GM18867 (cell line): ENCODE measurements at regions not wholly inside any gene's neighbourhood (a gene's known extent, or its start where the extent isn't known, plus 50 kb on each side); places are given as distances from the start of the nearest gene placed in this dataset.
"Not testable (repeated sequence)": the region's sequence is repeated elsewhere in the genome, so short reads cannot be mapped to it uniquely, and the experiment has no call there.

Experiments
- ATAC-seq: cut with Tn5 transposase; IDR thresholded peaks from one replicate; pipeline ENCODE4 v1.9.1; 2021; ENCODE audit warnings: mild to moderate bottlenecking, moderate library complexity; ENCODE audit not compliant: unreplicated experiment

DNA sequence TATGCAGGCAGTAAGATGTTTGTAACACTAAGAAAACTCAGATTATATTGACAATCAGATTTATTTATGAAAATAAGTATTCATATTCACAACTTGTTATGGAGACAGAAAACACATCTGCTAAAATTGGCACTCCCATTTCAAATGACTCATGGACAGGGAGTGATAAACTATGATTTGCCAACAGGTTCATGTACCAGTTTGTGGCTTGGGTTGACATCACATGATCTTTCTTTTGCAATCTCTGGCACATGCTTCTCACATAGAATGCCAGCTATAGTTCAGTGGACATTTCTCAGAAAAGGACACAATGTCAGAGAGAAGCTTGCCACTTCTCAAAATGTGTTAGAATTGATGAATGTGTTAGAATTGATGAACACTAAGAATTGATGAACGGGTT, 663.2 kb upstream of the ANKRD30A start:
- ATAC-seq = no peak

DNA sequence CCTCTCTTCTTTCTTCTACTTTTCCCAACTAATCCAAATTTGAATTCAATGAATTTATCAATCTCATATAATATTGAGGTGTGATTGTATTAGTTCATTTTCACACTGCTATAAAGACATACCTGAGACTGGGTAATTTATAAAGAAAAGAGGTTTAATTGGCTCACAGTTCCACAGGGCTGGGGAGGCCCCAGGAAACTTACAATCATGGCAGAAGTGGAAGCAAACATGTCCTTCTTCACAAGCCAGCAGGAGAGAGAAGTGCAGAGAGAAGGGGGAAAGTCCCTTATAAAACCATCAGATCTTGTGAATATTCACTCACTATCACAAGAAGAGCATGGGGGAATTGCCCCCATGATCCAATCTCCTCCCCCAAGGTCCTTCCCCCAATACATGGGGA, 667.0 kb upstream of the ANKRD30A start:
- ATAC-seq = not testable (repeated sequence)

DNA sequence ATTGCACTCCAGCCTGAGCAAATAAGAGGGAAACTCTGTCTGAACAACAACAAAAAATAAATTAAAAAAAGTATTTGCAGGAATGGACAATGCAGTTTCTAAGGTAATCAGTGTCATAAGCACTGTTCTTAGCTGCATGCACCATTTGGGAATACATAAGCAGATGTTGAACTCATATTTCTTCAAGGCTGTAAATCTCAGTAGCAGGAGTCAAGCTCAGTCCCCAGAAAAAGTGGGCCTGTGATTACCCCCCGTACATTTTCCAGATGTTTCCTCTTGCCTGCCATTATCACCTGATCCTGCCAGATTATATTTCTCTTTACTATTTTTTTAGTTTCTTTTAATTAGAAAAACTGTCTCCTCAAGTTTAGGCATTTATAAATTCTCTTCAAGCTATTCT, 667.6 kb upstream of the ANKRD30A start:
- no peak for ATAC-seq

DNA sequence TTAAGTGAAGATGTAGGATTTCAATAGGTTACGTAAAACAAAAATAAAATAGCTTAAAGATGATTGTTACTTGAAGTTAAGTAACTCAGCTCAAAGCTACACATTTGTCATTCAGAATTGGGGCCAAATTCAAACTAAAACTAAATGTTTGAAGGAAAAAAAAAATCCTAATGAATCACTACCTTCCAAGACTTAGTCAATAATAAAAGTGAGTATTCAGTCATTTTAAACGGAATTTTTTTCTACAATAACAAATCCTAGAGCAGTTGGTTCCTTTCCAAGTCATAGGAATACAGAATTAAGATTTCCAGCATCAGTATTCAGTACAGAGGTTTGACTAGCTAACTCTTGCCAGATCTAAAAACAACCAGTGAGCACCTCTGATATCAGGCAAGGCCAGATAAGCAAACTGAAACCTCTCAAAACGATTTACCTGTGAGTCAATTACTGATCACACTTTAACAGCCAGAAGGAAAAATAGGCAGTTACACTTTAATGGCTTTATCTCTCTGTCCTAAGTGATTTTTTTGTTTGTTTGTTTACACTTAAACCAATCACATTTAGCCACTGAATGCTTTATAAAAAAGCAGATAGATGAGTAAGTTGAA, 669.8 kb upstream of the ANKRD30A start:
- no peak for ATAC-seq

DNA sequence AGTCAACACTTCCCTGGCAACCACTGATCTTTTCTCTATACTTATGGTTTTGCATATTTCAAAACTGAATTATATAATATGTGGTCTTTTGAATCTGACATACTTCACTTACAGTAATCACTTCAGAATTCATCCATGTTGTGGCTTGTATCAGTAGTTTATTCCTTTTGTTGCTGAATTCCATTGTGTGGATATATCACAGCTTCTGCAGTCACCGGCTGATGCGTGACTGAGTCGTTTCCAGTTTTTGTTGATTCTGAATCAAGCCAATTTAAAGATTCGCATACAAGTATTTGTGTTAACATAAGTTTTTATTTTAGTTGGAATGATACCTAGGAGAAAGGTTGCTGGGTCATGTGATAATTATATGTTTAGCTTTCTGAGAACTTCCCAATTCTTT, 672.5 kb upstream of the ANKRD30A start:
- no peak for ATAC-seq

DNA sequence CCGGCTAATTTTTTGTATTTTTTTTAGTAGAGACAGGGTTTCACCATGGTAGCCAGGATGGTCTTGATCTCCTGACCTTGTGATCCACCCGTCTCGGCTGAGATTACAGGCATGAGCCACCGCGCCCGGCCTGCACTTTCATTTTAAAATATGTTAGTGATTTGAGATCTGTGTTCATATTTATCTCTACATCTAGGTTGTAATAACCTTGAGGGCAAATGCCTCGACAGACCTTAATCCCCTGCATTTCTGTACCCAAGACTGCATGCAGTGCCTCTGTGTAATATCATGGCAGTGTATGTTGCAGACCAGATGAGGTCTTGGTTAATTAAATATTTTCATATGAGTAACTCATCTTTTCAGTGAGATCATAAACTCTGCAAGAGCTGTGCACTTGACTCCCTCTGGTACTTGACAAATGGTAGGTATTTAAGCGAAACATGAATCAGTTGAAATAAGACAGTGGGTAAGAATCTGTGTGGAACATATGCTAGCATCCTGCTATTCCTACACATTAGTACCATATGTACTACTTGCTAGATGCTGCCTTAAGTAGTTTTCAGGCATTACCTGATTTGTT, 673.9 kb upstream of the ANKRD30A start:
- no peak for ATAC-seq

DNA sequence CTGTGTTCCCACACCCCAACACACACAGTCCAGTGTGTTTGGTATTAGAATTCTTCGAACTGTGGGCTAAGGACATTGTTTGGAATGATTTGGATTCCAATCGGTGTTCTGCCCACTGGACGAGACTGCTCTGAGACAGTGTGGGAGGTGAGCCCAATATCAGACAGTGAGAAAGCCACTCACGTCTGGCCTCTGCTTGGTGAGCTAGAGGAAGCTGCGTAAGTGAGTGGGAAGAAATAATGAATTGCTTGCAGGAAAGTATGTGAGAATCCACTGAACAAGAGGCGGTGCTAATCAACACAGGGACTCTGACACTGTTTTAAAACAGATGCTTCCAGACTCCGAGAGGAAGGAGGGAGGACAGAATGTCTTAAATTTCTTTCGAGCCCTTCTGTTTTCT, 675.0 kb upstream of the ANKRD30A start:
- no peak for ATAC-seq

DNA sequence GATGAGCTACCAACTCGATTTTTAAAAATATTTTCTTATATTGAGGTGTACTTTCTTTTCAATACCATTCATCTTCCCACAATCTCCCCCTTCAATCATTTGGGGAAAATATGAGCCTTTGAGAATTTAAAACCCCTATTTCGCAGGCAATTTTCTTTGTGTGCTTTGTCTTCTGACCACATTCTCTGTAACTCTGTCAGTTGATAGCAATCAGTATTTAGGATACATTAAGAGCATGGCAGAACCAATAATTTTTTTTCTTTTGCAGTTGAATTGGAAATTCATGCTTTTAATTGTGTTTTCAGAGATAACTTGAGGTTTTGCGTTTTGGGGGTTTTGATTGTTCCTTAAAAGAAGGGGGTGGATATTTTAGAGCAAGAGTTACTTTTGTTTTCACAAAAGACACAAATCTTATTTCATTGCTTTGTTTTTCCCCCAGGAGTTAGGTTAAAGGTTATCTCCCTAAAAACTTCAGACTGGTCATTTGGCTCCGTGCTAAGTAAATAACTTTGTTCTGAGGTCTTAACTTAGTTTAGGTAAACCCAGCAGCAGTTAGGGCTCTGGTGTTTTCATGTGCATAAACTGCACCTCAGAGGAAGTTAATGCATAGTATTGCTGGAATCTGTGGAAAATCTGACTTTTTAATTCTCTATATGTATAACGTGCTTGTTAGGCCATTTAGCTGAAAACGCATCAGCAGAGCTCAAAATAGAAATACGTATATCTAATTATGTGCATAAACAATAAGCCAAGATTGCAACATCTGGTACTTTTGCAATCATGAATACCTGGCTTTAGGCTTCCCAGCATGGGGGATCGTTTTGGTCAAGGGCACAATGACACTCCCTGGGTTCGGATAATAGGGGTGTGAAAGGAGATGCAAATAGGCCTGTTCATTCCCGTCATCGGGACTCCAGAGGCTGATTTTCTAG, 676.4 kb upstream of the ANKRD30A start:
- no peak for ATAC-seq

DNA sequence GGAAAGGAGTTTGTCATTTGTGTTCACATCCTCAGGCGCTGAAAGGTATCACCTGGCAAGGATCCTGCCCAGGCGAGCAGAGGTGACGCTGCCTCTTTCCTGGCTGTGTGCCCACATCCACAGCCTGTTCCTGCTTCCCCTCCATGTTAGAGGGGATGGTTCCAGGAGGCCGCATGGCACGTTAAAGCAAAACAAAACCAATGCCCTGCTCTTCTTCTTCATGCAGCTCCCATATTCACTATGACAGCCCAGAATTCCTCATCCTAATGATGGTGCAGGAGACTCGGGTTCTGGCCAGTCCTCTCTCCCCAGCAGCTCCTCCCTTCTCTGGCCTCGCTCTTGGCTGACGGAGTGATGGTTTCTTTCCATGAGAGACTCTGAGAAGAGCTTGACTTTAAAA, 678.5 kb upstream of the ANKRD30A start:
- no peak for ATAC-seq

DNA sequence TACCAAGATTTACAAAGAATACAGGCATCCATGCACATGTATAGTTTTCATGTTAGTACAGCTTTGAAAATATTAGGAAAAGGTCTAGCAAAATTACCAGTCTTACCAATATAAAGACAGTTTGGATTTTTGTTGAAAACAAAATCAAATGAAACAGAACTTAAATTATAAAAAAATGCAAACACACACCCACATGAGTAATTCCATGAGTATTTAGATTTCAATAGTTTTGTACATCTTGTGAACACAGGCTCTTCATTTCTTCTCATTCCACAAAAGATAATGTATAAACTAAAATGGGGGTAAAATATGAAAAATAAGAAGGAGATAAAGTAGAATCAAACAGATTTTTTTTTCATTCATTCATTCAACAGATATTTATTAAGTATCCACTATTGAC, 682.2 kb upstream of the ANKRD30A start:
- ATAC-seq = no peak

DNA sequence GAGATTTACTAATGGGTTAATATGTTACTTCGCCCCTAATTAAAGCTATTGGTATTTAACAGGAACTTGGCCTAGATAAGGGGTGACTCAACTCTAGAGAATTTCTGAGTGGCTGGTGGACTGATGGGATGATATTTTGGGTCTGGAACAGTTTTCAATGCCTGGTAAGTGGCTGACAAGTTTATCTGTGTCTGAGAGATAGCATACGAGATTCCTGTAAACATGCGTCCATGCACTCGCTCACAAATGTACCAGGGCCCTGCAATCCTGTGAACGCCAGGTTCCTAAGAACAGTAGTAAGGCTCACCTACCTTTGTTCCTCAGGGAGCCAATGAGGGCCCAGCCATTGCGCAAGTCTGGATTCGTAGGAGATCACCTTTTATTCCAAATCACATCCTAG, 683.8 kb upstream of the ANKRD30A start:
- no peak for ATAC-seq

DNA sequence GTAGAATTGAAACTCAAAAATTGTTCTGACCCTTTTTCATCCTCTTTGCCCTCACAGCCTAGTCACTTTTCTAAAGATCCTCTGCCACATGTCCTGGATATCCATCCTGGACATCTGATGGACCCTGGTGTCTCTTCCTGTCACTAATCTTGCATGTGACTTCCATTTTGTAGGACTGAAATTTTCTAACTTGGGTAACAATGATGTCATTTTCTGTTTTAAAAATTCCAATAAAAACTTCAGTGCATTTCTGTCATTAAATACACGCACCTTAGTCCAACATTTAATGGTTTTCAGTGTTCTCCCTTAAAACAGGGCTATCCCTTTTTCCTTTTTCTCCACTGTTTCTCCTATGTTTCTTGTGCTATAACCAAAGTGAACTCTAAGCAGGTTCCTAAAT, 684.9 kb upstream of the ANKRD30A start:
- no peak for ATAC-seq

DNA sequence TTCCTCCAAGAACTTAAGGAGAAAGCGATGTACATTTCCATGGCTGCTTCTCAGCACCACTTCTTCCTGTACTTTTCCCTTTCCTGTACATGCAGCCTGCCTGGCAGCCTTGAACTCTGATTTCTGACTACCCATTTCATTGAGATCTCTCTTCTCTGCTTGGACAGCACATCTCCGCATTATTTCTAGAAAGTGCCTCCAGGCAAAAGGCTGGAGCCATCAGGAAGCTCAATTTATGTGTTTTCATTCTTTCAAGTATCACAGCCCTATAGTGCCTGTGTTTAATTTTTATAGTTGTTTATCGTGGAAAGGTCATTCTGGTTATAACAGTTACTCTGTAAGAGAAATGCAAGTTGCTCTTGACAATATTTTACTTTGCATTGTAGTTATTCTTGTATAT, 688.0 kb upstream of the ANKRD30A start:
- ATAC-seq = no peak

DNA sequence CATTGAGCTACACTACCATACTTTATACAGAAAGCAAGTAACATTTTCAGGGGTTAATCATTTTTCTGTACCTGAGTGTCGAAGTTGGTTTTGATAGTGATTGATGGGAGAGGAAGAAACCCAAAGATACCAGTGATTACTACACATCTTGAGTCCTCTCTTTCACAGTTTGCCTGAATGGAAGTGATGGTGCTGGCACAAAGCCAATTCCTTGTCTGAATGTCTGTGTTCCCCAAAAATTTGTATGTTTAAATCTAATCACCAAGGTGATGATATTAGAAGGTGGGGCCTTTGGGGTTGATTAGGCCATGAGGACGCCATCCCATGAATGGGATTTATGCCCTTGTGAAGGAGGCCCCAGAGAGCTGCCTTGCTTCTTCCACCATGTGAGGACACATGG, 696.9 kb upstream of the ANKRD30A start:
- no peak for ATAC-seq

DNA sequence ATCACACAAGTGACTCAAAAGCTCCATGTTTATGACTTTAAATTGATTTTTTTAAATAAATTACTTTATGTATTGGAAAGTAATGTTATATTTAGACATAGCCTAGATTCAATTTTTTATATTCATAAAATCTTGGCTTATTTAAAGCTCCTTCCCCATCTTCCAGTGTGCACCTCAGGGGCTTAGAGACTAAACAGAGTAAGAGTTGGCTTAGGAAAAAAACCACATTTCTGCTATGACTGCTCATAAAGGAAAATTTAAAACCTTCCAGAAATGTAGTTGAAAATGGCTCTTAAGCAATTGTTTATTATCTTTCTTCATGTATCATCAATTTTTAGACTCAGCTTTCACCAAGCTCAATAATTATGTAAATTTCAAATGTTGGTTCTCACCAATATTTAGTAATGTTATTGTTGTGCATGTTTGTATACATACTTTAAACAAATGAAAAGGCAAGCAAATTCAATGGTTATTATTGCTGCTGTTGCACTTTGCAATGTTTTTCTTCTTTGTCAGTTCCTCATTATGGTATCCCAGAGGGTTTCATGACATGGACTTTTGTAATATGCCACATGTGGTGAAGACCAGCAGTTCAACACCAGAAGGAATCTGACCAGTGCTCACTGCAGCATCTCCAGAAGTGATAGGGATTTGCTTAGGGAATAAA, 700.1 kb upstream of the ANKRD30A start:
- ATAC-seq = no peak

DNA sequence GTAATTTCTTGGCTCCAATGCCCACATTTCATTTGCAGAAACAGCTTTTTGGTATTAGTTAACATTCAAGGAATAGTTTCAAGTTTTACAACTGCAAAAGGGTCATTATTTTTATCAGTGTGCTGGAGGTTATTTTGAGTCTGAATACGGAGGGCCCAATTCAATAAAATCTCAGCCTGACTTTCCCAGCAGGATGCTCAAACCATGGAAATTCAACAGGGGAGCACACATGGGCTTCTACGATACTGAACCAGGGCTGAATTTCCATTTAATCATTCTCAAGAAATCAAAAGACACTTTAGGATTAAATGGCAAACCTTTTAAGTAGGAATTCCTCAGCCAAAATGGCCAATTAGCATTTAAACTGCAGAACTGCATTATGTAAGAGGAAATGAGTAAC, 700.9 kb upstream of the ANKRD30A start:
- ATAC-seq = no peak

DNA sequence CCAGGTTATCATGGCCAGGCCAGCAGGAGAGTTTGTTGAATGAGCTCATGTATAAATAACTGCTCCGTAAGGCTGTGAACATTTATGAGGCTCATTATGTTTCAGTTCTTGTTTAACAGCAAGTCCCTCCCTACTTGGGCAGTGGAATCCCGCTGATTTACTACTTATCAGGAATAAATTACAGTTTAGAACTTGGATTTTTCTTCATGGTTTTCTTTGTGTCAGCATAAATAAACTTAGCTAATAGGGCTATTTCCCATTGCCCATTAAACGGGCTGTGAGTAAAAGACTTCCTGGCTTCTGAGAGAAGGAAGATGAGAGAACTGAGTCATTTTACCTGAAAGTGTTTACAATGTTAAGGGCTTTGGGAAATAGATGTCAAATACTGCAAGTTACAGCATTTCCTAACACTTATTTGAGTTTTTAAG, 701.6 kb upstream of the ANKRD30A start:
- no peak for ATAC-seq

DNA sequence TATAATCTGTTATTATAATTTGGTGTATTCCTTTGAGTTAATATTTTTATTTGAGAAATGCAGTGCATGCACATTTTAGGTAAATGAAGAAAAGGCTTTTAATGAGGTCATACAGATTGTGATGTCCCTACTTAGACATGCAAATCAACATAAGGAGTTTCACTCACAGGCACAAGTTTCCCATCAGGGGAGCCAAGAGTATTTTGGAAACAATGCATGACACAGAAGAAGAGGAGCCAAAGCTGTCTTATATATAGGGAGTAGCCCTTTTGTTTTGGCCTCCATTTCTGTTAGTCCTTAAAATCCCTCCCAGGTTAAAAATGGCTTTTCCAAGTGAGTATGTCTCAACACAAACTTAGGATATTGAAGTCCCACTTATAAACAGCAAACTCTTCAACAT, 703.4 kb upstream of the ANKRD30A start:
- ATAC-seq = no peak

DNA sequence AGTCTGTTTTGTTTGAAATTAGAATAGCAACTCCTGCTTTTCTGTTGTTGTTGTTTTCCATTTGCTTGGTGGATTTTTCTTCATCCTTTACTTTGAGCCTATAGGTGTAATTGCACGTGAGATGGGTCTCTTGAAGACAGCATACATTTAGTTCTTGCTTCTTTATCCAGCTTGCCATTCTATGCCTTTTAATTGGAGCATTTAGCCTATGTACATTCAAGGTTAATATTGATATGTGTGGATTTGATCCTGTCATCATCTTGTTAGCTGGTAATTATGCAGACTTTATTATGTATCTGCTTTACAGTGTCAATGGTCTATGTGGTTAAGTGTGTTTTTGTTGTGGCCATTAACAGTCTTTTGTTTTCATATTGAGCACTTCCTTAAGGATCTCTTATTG, 708.9 kb upstream of the ANKRD30A start:
- no peak for ATAC-seq

DNA sequence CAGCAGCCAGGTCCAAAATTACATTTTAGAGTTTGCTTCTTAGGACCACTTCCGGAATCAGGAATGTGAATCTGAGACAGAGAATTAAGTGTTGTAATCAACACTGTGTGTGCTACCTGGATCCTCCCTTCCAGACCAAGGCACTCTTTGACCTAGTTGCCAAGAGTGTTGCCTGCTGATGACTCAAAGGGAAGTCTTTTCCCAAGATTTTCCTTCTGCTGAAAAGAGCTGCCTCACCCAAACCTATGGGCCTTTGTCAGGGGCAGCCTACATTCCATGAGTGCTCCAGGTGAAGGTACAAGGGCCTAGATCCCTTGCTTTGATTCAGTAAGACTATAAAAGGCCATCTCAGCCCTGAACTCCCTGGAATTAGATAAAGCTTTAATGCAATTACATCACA, 712.5 kb upstream of the ANKRD30A start:
- no peak for ATAC-seq

DNA sequence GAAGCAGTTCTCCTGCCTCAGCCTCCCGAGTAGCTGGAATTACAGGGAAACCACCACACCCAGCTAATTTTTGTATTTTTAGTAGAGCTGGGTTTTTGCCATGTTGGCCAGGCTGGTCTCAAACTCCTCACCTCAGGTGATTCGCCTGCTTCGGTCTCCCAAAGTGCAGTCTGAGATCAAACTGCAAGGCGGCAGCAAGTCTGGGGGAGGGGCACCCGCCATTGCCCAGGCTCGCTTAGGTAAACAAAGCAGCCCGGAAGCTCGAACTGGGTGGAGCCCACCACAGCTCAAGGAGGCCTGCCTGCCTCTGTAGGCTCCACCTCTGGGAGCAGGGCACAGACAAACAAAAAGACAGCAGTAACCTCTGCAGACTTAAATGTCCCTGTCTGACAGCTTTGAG, 725.2 kb upstream of the ANKRD30A start:
- not testable (repeated sequence) for ATAC-seq

DNA sequence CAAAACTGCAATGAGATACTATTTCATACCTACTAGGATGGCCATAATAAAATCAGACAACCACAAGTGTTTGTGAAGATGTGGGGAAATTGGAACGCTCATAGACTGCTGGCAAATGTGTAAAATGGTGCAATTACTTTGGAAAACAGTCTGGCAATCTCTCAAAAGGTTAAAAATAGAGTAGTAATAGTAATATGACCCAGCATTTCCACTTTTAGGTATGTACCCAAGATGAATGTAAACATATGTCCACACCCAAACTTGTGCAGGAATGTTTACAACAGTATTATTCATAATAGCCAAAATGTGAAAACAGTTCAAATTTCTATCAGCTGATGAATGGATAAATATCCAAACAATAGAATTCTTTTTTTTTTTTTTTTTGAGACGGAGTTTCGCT, 731.6 kb upstream of the ANKRD30A start:
- no peak for ATAC-seq
